HG03571 (cell line): ENCODE measurements at regions not wholly inside any gene's neighbourhood (a gene's known extent, or its start where the extent isn't known, plus 50 kb on each side); places are given as distances from the start of the nearest gene placed in this dataset.

Source experiments
- ATAC-seq: cut with Tn5 transposase; IDR thresholded peaks from one replicate; pipeline ENCODE4 v1.9.1; 2021; ENCODE audit not compliant: unreplicated experiment

DNA sequence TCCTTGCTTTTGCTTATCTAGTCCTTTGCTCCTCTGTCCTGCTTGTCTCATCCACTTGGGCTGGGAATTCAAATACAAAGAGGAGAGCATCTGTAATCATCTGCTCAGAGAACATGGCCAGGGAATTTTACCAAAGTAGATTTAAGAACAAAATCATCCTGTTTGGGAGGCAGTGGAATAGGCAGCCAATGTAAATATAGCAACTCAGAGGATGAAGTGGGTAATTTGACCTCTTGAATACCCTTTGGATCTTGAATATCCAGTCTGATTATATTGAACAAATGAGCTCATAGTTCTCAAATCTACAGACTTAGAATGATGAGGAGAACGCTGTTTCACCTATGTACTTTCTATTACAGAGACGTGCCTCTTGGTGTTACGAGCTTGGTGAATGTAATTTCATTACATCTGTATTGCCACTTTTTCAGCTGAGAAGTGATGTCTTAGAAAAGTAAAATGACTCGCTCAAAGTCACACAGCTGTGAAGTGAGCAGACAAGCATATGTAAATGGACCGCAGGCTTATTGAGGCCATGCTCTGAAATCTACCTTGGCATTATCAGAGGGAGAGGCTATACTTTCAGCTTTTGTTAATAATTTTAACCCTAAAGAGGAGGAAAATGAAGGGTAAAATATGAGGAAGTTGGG lies 266.3 kb downstream of the MTX2 start:
- ATAC-seq = no peak

DNA sequence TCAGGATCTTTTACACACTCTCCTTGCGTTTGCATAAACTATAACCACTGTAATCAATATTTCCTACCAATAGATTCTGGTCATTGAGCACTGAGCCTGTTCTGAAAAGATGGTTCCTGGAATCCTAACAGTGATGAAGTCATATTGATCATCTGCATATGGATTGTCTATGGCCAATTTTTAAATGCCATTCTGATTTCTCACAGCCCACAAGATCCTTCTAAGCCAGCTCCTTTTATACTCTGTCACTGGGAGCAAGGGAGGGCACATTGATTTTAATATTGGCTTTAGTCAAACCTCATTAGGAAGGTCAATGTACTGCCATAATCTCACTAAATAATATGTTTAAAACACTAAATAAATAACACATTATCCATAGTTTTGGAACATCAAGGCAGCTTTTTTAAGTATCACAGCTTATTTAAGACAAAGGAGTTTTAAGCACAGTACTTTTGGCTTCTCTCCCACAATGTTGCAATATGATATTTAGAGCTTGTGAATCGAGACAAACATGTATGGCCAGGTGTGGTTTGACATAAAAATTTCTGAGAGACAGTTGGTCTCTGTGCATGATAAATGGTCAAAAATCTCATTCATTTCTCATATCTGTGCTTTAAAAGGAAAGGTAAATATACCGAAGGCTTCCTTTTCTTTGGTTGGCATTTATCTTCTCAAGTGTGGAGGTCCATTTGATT lies 267.3 kb downstream of the MTX2 start:
- ATAC-seq = no peak

DNA sequence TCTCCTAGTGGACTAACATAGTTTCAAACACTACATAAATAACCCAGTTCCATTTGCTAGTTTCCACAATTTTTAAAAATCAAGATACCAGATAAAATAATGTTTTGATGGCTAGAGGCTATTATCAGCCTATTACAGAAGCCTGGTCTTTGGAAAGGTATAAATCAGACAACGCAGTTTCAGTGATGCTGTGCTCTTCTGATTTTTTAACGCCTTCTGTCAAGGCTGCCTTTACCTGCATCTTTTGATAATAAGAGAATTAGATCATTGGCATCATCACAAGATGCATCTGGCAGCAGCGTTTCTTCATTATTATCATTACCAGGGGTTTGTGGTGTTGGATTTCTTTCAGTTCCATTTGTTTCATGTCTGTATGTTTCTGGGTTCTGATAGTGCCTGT lies 268.7 kb downstream of the MTX2 start:
- no peak for ATAC-seq

DNA sequence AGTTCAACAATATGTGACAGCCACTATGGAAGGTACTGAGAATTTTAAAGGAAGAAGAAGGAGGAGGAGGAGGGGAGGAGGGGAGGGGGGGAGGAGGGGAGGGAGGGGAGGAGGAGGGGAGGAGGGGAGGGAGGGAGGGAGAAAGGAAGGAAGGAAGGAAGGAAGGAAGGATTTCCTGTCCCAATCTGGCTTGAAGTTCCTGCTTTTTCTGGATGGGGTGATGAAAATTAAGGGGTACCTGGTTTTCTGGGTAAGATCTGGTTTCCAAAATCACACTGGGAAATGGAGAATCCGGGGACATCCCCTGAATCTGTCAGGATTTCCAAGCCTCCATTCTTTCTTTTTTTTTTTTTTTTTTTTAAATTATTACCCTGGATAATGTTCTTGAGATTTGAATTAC lies 271.8 kb downstream of the MTX2 start:
- ATAC-seq = no peak

DNA sequence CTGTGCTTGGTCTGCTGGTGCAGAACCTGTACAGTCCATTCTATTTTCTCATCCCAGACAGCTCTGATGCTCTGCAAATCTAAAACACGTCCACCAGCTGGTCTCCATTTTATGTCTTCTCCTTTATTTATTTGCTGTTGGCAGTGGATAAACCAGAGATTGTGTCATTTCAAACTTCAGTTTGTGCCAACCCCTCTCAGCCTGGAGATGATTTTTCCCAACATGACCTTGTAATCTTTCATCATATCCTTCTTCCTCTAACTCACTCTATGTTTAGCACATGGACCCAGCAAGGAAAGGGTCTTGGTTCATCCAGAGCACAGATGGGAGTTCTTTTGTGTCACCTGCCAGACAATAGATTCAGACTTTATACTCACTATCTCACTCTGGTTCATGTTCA lies 273.2 kb downstream of the MTX2 start:
- no peak for ATAC-seq

DNA sequence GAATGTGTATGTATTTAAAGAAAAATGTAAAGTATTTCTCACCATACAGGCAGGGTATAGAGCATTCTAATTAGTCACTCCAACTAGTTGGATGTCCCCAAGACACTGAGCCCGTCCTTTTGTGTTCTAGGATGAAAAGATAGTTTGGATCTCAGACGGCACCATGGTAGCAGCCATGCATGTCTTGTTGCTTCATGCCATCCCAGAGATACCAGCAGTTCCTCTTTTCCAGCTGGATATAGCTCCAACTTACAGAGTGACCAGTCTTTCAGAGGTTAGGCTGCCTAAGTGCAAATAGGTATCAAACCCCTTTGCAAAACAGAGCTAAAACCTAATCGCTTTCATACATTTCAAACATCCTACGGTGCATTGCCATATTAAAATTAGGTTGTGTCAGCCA lies 275.3 kb downstream of the MTX2 start:
- ATAC-seq = no peak

DNA sequence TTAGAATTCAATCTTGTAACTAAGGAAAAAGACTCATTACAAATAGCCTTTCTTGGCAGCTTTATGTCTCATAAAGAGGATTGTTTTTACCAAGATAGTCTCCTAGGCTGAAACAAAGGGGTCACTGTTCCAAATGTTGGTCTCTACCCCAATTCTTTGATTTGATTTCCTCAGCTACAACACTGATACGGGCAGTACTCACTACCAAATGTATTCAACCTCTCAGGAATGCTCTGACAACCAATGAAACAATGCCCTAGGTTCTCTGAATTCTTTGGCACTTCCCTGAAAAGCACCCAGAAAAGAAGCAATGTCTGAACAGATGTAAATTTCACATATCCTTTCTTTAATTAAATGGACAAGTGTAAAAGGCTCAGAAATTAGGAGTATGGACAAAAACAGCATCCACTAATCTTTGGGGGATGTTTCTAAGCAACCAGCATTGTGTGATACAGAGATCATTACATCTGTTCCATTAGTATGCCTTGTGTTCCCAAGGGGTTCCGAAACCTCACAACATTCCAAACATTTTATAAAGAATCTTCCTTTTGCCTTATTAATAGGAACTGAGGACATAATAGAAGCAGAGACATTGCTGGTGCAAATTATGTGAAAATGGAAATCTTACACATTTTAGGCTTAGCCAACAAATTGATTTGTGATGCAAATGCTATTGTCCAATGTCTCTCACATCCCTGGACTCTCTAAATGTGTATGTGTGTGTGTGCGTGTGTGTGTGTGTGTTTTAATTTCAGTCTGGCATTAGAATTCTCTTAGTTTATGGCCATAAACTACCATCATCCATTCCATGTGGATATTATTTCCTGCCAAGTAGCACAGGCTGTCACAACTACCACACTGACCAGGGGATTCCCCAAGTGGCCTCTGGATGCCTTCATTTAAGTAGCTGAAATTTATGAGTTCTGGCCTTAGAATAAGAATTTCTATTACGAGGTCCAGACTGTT lies 276.0 kb downstream of the MTX2 start:
- no peak for ATAC-seq

DNA sequence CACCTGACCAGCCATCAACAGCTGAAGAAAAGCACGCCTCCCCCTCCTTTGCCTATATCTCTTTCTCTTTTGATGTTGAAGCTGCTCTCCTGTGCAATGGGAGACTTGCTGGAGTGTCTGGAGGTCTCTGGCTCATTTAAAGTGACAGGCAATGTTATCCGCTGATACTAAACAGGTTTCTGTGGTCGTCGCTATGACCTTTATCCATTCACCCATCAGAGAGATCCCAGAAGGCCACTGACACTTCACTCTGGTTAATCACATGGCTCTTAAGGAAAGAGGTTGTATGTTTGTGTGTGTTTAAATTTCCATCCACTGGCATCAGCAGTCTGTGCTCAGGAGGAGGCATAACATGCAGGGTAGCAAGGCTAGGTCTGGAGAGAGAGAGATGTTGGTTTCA lies 277.3 kb downstream of the MTX2 start:
- no peak for ATAC-seq

DNA sequence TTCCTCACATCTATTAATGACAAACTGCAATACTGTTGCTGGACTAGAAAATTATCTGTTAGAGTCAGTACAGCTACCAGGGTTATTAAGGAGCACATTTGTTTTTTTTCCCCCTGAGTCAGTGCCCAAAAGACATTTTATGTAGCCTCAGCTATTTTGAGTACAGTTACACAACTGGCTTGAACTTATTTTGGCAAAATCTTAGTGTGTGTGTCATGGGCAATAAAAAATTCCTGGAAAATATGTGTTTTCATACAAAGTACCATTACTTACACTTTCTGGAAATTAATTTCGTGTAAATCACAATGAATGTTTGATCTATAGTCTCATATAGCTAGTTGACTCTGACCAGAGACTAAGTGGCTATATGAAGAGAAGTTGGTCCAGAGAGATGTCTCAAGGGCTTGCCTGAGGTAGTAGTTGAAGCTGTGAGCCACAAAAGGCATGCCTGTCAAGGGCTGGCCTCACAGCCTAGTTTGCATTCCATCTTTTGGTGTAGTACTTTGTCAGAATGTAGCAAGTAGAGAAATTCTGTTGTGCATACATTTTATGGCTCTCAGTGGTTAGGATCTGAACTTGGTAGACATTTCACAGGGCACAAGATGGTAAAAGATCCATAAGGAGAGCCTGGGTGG lies 283.4 kb downstream of the MTX2 start:
- ATAC-seq = no peak

DNA sequence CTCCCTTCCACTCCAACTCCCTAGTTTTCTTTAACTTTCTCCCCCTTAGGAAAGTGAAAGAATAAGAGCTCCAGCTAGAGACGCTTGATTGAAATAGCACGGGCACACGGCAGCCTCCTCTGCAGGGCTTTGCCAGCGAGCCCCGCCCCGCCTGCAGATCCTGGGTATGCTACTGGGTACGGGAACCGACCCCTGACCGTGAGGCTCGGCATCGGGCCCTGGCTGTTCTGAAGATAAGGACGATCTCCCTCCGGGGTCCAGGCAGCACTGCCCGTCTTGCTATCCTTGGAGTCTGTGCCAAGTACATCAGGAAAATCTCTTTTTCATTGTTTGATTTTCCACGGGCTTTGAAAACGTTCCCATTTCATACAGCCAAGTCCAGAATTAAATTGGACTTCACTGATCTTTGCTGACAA lies 284.5 kb downstream of the MTX2 start:
- ATAC-seq = no peak

DNA sequence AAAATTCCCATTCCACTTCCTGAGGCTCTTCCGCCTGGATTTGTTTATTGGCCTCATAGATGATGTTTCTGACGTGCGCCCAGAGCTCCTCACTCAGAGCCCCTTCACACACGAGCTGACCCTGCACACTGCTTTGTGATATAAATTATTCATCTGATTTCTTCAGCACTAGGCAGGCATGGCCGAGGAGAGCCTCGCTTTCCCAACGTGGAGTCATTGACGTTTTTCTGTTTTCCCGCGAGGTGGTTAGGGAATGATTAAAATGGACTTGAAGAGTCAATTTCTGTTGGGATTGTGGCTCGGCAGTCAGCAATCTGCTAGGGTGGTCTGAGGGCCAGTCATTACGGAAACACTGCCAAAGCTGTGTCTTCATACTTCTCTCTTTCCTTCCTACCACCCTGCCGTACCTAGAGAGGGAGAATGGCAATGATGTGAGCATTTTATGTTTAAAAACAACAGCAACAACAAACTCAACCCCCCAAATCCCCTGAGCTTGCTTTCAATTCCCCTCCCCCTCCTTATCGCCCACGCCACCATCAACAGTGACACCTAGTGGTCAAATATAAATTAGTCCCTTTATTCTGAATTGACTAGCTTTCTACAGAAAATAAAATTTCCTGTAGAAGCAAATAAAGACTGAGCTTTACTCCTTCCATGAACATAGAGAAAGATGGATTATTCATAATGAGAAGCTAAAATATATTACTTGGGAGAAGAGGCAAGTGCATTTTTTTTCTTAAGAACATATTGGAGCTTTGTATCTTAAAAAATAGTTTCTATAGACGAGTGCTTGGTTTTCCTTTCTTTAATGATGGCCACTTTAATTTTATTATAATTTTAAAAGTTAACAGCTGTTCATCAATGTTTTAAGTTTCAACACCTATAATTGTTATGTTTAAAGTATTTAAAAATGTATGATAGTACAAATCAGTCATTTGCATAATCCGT lies 285.1 kb downstream of the MTX2 start:
- no peak for ATAC-seq

DNA sequence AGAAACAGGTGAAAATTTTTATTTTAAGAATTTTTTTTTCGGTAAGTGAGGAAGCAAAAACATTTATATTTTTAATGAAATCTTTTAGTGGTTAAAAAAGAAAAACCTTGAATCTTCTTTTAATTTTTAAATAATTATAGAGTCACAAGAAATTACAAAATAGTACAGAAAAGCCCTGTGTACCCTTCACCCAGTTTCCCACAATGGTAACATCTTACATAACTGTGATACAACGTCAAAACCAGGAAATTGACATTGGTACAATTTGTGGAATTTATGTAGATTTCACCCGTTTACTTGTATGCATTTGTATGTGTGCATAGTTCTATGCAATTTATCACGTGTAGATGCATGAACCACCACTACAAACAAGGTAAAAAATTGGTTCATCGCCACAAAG lies 285.9 kb downstream of the MTX2 start:
- no peak for ATAC-seq

DNA sequence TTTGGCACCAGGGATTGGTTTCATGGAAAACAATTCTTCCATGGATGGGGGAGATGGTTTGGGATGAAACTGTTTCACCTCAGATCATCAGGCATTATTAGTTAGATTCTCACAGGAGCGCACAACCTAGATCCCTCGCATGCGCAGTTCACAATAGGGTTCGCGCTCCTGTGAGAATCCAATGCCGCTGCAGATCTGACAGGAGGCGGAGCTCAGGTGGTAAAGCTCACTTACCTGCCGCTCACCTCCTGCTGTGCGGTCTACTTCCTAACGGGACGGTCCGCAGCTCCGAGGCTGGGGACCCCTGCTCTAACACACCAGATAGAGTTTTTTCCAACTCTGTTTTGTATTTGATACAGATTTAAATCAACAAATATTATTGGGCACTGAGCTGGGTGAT lies 286.5 kb downstream of the MTX2 start:
- ATAC-seq = no peak

DNA sequence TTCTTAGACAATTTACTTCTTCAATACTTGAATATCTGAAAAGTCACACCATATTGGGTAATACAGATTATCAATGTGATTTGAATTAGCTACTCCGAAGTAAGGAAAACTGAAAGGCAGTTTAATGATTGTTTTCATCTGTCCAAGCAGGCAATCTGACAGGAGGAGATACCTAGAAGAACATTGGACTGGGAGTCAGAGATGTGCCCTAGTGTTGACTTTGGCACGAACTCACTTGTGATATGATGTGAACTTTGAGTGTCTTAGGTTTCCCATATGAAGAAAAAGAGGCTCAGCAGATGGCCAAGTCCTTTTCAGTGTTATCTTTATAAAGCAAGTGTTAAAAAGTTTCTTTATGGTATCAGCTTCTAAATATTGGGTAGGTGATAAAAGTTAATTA lies 287.1 kb downstream of the MTX2 start:
- no peak for ATAC-seq

DNA sequence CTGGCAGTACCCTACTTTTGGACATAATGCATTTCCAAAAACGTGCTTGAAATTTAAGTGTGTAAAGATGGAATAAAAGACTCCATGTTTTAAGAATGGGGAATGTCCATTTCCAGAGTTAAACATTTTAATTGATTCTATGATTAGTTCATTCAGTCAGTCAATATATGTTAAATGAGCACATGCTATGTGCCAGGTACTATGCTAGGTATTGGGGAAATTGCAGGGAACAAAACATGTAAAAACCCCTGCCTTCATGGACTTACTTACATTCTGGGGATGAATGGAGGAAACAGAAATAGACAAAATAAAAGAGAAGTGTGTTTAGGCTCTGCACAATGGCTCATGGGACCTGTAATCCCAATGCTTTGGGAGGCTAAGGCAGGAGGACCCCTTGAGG lies 288.6 kb downstream of the MTX2 start:
- no peak for ATAC-seq

DNA sequence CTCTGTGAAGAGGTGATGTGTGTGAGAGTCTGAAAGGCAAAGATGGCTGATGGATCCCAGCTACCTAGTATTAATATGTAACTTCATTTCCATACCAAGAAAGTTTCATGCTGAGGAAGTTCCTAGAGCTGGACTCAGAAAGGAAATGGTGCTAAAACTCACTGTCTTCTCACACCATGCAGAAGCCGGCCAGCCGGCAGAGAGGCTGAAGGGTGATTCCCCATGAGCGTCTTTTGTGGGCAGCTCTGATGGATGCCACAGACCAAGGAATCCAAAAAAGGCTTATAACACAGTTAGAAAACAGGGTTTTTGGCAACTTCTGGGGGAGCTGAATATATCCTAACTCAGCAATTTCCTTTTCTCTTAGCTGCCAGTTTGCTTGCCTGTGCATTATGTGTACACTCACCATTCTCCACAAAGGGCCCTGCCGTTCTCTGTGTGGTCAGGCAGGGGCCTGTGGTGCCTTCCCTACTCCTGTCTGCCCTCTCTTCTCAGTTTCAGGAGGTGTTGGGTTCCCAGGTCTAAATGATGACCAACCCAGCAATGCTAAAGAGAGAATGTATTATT lies 289.4 kb downstream of the MTX2 start:
- ATAC-seq = no peak

DNA sequence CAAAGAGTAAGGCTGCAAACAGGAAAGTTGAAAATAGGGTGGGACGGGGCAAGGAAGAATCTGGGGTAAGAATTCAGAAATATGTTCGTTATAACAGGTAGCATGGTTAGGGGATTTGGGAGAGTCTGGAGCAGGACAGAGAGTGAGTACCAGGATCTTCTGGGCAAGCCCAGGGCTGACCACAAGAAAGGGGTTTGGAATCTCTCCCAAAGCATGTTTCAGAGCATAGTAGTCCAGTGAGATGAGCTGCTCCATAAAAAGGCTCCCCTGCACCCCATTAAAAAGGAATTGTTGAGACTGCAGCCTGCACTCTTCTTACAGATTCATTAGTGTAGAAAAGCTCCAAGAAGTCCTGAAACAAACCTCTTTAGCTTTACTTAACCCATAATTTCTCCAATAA lies 291.1 kb downstream of the MTX2 start:
- ATAC-seq = no peak

DNA sequence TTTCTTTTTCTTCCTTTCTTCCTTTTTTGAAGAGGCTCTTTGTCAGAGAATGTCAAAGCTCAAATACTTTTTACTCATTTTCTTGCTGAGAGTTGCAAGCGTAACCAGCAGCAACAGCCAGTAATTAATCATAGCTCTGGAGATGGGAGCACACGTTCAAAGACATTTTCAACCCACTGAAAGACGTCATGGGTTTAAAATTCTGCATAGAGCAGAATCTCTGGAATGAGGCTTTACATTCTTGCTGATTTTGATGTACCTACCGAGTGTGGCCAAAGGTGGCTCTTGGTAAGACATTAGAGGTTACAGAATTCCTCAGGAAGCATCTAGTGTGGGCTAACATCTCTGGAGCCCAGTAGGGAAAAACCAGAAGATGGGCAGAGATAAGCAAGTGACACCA lies 292.5 kb downstream of the MTX2 start:
- no peak for ATAC-seq

DNA sequence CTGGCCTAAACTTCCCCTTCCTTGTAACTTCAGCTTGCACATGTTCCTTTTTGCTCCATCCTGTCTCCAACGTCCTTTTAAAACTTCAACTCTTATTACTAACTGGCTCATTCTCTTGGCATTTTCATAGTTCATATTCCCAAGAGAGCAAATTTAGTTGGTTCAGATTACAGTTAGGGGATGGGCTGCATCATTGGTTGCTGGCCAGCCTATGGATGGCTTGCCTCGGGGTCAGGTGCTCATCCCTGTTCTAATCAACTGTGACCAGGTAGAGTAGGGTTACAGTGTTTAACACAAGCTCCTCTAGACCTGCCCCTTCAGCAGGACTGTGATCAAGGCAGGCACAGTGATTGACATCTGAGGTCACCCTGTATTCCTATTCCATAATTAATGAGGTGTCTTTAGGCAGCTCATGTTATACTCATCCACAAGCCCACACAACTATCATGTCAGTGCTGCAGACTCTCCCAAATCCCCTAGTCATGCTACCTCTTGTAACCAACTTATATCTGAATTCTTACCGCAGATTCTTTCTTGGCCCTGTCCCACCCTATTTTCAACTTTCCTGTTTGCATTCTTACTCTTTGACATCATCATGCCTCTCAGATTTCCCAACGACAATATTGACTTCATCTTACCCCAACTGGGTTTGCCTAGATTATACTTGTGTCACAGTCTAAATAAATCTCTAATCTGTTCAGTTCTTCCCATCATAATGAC lies 293.3 kb downstream of the MTX2 start:
- no peak for ATAC-seq
